ENCODE measurements at regions not wholly inside any gene's neighbourhood (a gene's known extent, or its start where the extent isn't known, plus 50 kb on each side); places are given as distances from the start of the nearest gene placed in this dataset.

- no peak for TF ChIP-seq CTCF (IDR thresholded peaks at IDR 0.05)
- no peak for TF ChIP-seq POLR2A (IDR thresholded peaks at IDR 0.05)
- no peak for TF ChIP-seq EP300 (IDR thresholded peaks at IDR 0.05)
Measured at GRCh38 chr13:94783489-94783888, 71.1 kb upstream of the SOX21 start.

Measured in sigmoid colon (tissue), 4 donors.